MCF 10A (cell line): ENCODE measurements at regions not wholly inside any gene's neighbourhood (a gene's known extent, or its start where the extent isn't known, plus 50 kb on each side); places are given as distances from the start of the nearest gene placed in this dataset.

Experiments
- BruUV-seq: library from RNA; stranded (reverse); fragments of 400-500 nt; replicated peaks from 2 replicates; lab custom pipeline; 2021; lab: Mats Ljungman, UMichigan
- CTCF ChIA-PET: fragments of 300-600 bp; sonication (Branson Sonifier 250); formaldehyde crosslinking; extraction: SDS; loops from one replicate; lab custom pipeline; 2021; ENCODE audit warnings: antibody characterized with exemption, inconsistent platforms; lab: Yijun Ruan, JAX
- POLR2A ChIA-PET: fragments of 300-600, 350-650 bp; sonication (Branson Sonifier 250); formaldehyde crosslinking; extraction: SDS; loops from one replicate; lab custom pipeline; 2020; ENCODE audit warnings: antibody characterized with exemption, inconsistent platforms; lab: Yijun Ruan, JAX
- DNase-seq: peaks from one replicate; pipeline ENCODE4 v3.0.0-alpha.2; 2018; ENCODE audit not compliant: unreplicated experiment
- H3K27ac Mint-ChIP-seq: one replicate; pipeline ENCODE4 v1.8.0; 2022; ENCODE audit warnings: mild to moderate bottlenecking, low read depth, mixed read lengths; ENCODE audit not compliant: unreplicated experiment
- H3K27me3 Mint-ChIP-seq: one replicate; pipeline ENCODE4 v1.8.0; 2022; ENCODE audit warnings: mixed read lengths; ENCODE audit not compliant: insufficient read depth, unreplicated experiment
- H3K36me3 Mint-ChIP-seq: one replicate; pipeline ENCODE4 v1.8.0; 2022; ENCODE audit warnings: mild to moderate bottlenecking, moderate library complexity, mixed read lengths; ENCODE audit not compliant: insufficient read depth, unreplicated experiment
- H3K4me1 Mint-ChIP-seq: one replicate; pipeline ENCODE4 v1.8.0; 2022; ENCODE audit warnings: mixed read lengths; ENCODE audit not compliant: insufficient read depth, unreplicated experiment
- H3K4me3 Mint-ChIP-seq: one replicate; pipeline ENCODE4 v1.8.0; 2022; ENCODE audit warnings: mild to moderate bottlenecking, moderate library complexity, mixed read lengths; ENCODE audit not compliant: unreplicated experiment
- H3K9me3 Mint-ChIP-seq: one replicate; pipeline ENCODE4 v1.8.0; 2022; ENCODE audit warnings: mixed read lengths; ENCODE audit not compliant: unreplicated experiment
- CTCF ChIP-seq: fragments of 200-600 bp; IDR thresholded peaks from one replicate; pipeline ENCODE4 v1.8.0; 2022; ENCODE audit warnings: antibody characterized with exemption, mild to moderate bottlenecking; ENCODE audit not compliant: unreplicated experiment
- intact Hi-C: fragments of 100-400 bp; cut with micrococcal nuclease; formaldehyde crosslinking; loops from 2 replicates; pipeline ENCODE4 v1.14.1; 2022

GRCh38 chr2:114068438-114068837 lies 178.5 kb downstream of the ACTR3 start:
- Mint-ChIP-seq H3K4me1 (no peaks in the 10 kb centered on the region), H3K27me3 (peaks cover 51% of the 10 kb centered on the region), H3K27ac (no peak overlapping the region), H3K4me3 (no peak overlapping the region), H3K36me3 (peaks cover 7% of the 10 kb centered on the region), H3K9me3 (no peaks in the 10 kb centered on the region)
- ChIA-PET CTCF (no interaction called here), POLR2A (no interaction called here)
- DNase-seq: peak; percentile 32
- BruUV-seq: no TSS peak
- intact Hi-C loops: no loop called here
- TF ChIP-seq CTCF: no peak

GRCh38 chr2:114076961-114077360 lies 187.1 kb downstream of the ACTR3 start:
- no peak for DNase-seq
- BruUV-seq: no TSS peak
- Mint-ChIP-seq H3K27ac (no peak overlapping the region), H3K4me3 (no peak overlapping the region), H3K4me1 (peaks cover 6% of the 10 kb centered on the region), H3K36me3 (peaks cover 7% of the 10 kb centered on the region), H3K9me3 (no peaks in the 10 kb centered on the region), H3K27me3 (peaks cover 59% of the 10 kb centered on the region)
- intact Hi-C loops: no loop called here
- CTCF ChIA-PET: no interaction called here
- no peak for TF ChIP-seq CTCF
- POLR2A ChIA-PET: no interaction called here

GRCh38 chr2:114079366-114080004 lies 189.6 kb downstream of the ACTR3 start:
- H3K4me3 Mint-ChIP-seq: no peak overlapping the region
- no peak overlapping the region for H3K27ac Mint-ChIP-seq
- no peak for DNase-seq
- H3K4me1 Mint-ChIP-seq: peaks cover 6% of the 10 kb centered on the region
- peaks cover 46% of the 10 kb centered on the region for H3K27me3 Mint-ChIP-seq
- no peaks in the 10 kb centered on the region for H3K36me3 Mint-ChIP-seq
- CTCF ChIA-PET: no interaction called here
- intact Hi-C loops: no loop called here
- POLR2A ChIA-PET: no interaction called here
- no TSS peak for BruUV-seq
- TF ChIP-seq CTCF: no peak
- H3K9me3 Mint-ChIP-seq: no peaks in the 10 kb centered on the region

GRCh38 chr2:114082731-114083433 lies 193.0 kb downstream of the ACTR3 start:
- H3K27me3 Mint-ChIP-seq: peaks cover 19% of the 10 kb centered on the region
- BruUV-seq: no TSS peak
- H3K27ac Mint-ChIP-seq: no peak overlapping the region
- H3K9me3 Mint-ChIP-seq: no peaks in the 10 kb centered on the region
- H3K4me3 Mint-ChIP-seq: no peak overlapping the region
- TF ChIP-seq CTCF: no peak
- ChIA-PET POLR2A (no interaction called here), CTCF (interaction anchor here (1.1 kb wide), 1 partner anchor 17 kb away, joined by 3 read pairs; no protein-coding TSS in a partner anchor)
- intact Hi-C loops: no loop called here
- no peak for DNase-seq
- no peaks in the 10 kb centered on the region for H3K4me1 Mint-ChIP-seq
- H3K36me3 Mint-ChIP-seq: no peaks in the 10 kb centered on the region
